PC-9 (cell line): ENCODE measurements at regions not wholly inside any gene's neighbourhood (a gene's known extent, or its start where the extent isn't known, plus 50 kb on each side); places are given as distances from the start of the nearest gene placed in this dataset.

Source experiments
- EZH2 ChIP-seq: fragments of 200-600 bp; sonication (generic); IDR thresholded peaks from 2 replicates; pipeline ENCODE4 v1.8.0; 2017; ENCODE audit warnings: antibody characterized with exemption, low read depth
- TF ChIP-seq, protein P1 (sequence below): fragments of 200-600 bp; sonication (generic); conservative IDR thresholded peaks from 2 replicates; pipeline ENCODE4 v1.6.1; 2017; ENCODE audit warnings: mixed run types, antibody characterized with exemption, mild to moderate bottlenecking, moderate library complexity

DNA sequence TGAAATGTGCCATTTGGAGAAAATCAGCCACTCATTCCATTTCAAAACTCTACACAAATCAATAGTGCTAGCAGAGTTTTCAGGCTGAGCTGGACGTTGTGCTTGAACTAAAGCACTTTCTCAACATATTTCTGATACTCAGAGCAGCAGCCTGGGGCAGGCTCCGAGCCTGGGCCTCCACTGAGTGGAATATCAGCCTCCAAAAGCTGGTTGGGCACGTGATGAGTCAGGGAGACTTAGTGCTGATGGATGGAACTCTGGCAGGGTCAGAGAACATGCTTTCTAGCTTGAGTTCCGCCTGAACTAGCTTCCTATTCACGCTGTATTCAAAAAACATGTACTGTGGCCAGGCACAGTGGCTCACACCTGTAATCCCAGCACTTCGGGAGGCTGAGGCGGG, 85.8 kb upstream of the PCDH8 start:
- no peak for TF ChIP-seq EZH2
- TF ChIP-seq, protein P1, sequence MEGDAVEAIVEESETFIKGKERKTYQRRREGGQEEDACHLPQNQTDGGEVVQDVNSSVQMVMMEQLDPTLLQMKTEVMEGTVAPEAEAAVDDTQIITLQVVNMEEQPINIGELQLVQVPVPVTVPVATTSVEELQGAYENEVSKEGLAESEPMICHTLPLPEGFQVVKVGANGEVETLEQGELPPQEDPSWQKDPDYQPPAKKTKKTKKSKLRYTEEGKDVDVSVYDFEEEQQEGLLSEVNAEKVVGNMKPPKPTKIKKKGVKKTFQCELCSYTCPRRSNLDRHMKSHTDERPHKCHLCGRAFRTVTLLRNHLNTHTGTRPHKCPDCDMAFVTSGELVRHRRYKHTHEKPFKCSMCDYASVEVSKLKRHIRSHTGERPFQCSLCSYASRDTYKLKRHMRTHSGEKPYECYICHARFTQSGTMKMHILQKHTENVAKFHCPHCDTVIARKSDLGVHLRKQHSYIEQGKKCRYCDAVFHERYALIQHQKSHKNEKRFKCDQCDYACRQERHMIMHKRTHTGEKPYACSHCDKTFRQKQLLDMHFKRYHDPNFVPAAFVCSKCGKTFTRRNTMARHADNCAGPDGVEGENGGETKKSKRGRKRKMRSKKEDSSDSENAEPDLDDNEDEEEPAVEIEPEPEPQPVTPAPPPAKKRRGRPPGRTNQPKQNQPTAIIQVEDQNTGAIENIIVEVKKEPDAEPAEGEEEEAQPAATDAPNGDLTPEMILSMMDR, result no peak
